ENCODE measurements at regions not wholly inside any gene's neighbourhood (a gene's known extent, or its start where the extent isn't known, plus 50 kb on each side); places are given as distances from the start of the nearest gene placed in this dataset.
"Not testable (repeated sequence)": the region's sequence is repeated elsewhere in the genome, so short reads cannot be mapped to it uniquely, and the experiment has no call there.

GRCh38 chr5:177941386-177941785, 54.7 kb downstream of the PROP1 start:
- 54% methylated on average over 5 of the region's 5 CpGs for WGBS (ENCODE audit: low lambda C conversion rate, missing lambda C conversion rate)
- not testable (repeated sequence) for H3K9me2 ChIP-seq (replicated peaks; ENCODE audit: insufficient read depth); H3K4me2 ChIP-seq; H3K4me3 ChIP-seq; H3K36me3 ChIP-seq (replicated peaks; ENCODE audit: insufficient read depth, low read depth); H3K4me1 ChIP-seq (ENCODE audit: insufficient read depth); DNase-seq (ENCODE audit: low spot score); H3K79me2 ChIP-seq; H4K20me1 ChIP-seq (ENCODE audit: insufficient read depth, poor library complexity, severe bottlenecking); H3K9me3 ChIP-seq (ENCODE audit: low read depth); H3K27ac ChIP-seq; H2AFZ ChIP-seq; H3K27me3 ChIP-seq

GRCh38 chr5:177939246-177940171, 56.5 kb downstream of the PROP1 start:
- H4K20me1 ChIP-seq (ENCODE audit: insufficient read depth, poor library complexity, severe bottlenecking); H2AFZ ChIP-seq; H3K4me1 ChIP-seq (ENCODE audit: insufficient read depth); H3K79me2 ChIP-seq; DNase-seq (ENCODE audit: low spot score); H3K27ac ChIP-seq; H3K9me3 ChIP-seq (ENCODE audit: low read depth); H3K27me3 ChIP-seq; H3K36me3 ChIP-seq (replicated peaks; ENCODE audit: insufficient read depth, low read depth); H3K9me2 ChIP-seq (replicated peaks; ENCODE audit: insufficient read depth): not testable (repeated sequence)
- WGBS (ENCODE audit: low lambda C conversion rate, missing lambda C conversion rate) = 59% methylated on average over 7 of the region's 79 CpGs
- Histone ChIP-seq H3K4me3 (peak overlapping the region; percentile 33), H3K4me2 (peak overlapping the region; percentile 86)

GRCh38 chr5:177938767-177939166, 57.3 kb downstream of the PROP1 start:
- not testable (repeated sequence) for H3K4me1 ChIP-seq (ENCODE audit: insufficient read depth); H4K20me1 ChIP-seq (ENCODE audit: insufficient read depth, poor library complexity, severe bottlenecking); H3K79me2 ChIP-seq; H3K9me3 ChIP-seq (ENCODE audit: low read depth); H3K9me2 ChIP-seq (replicated peaks; ENCODE audit: insufficient read depth); H2AFZ ChIP-seq; H3K27me3 ChIP-seq; DNase-seq (ENCODE audit: low spot score); H3K36me3 ChIP-seq (replicated peaks; ENCODE audit: insufficient read depth, low read depth); H3K27ac ChIP-seq; H3K4me3 ChIP-seq
- peak overlapping the region; percentile 86 for H3K4me2 ChIP-seq
- WGBS (ENCODE audit: low lambda C conversion rate, missing lambda C conversion rate) = 21% methylated on average over 6 of the region's 7 CpGs

GRCh38 chr5:177934233-177934632, 61.8 kb downstream of the PROP1 start:
- TF ChIP-seq CTCF (IDR thresholded peaks at IDR 0.05; ENCODE audit: poor library complexity) = peak; percentile 19
- H3K4me2 ChIP-seq = not testable (repeated sequence)

GRCh38 chr5:177930269-177931022, 65.6 kb downstream of the PROP1 start:
- not testable (repeated sequence) for H3K4me2 ChIP-seq; H4K20me1 ChIP-seq (ENCODE audit: insufficient read depth, poor library complexity, severe bottlenecking); H3K4me1 ChIP-seq (ENCODE audit: insufficient read depth); H3K27ac ChIP-seq; H3K9me3 ChIP-seq (ENCODE audit: low read depth); H3K36me3 ChIP-seq (replicated peaks; ENCODE audit: insufficient read depth, low read depth); H3K79me2 ChIP-seq; H2AFZ ChIP-seq; H3K27me3 ChIP-seq; H3K4me3 ChIP-seq; DNase-seq (ENCODE audit: low spot score); H3K9me2 ChIP-seq (replicated peaks; ENCODE audit: insufficient read depth)
- 43% methylated on average over 15 of the region's 19 CpGs for WGBS (ENCODE audit: low lambda C conversion rate, missing lambda C conversion rate)

More at GRCh38 chr5:177934233-177934632, 61.8 kb downstream of the PROP1 start:
- not testable (repeated sequence) for DNase-seq (ENCODE audit: low spot score); H3K9me3 ChIP-seq (ENCODE audit: low read depth); H3K36me3 ChIP-seq (replicated peaks; ENCODE audit: insufficient read depth, low read depth); H3K4me1 ChIP-seq (ENCODE audit: insufficient read depth); H3K27ac ChIP-seq; H3K27me3 ChIP-seq; H4K20me1 ChIP-seq (ENCODE audit: insufficient read depth, poor library complexity, severe bottlenecking); H3K79me2 ChIP-seq; H2AFZ ChIP-seq; H3K4me3 ChIP-seq; H3K9me2 ChIP-seq (replicated peaks; ENCODE audit: insufficient read depth)

- DNase-seq (ENCODE audit: low spot score); H2AFZ ChIP-seq; H4K20me1 ChIP-seq (ENCODE audit: insufficient read depth, poor library complexity, severe bottlenecking); H3K4me2 ChIP-seq; H3K36me3 ChIP-seq (replicated peaks; ENCODE audit: insufficient read depth, low read depth); H3K4me3 ChIP-seq; H3K4me1 ChIP-seq (ENCODE audit: insufficient read depth); H3K9me3 ChIP-seq (ENCODE audit: low read depth); H3K27ac ChIP-seq; H3K27me3 ChIP-seq; H3K9me2 ChIP-seq (replicated peaks; ENCODE audit: insufficient read depth); H3K79me2 ChIP-seq: not testable (repeated sequence)
- WGBS (ENCODE audit: low lambda C conversion rate, missing lambda C conversion rate) = 85% methylated on average over 4 of the region's 9 CpGs
Measured at GRCh38 chr5:177929618-177930017, 66.4 kb downstream of the PROP1 start.

- not testable (repeated sequence) for H3K4me2 ChIP-seq; H4K20me1 ChIP-seq (ENCODE audit: insufficient read depth, poor library complexity, severe bottlenecking); H3K4me1 ChIP-seq (ENCODE audit: insufficient read depth); H3K9me2 ChIP-seq (replicated peaks; ENCODE audit: insufficient read depth); H3K4me3 ChIP-seq; H3K27me3 ChIP-seq; H2AFZ ChIP-seq; H3K9me3 ChIP-seq (ENCODE audit: low read depth); H3K79me2 ChIP-seq; H3K27ac ChIP-seq; DNase-seq (ENCODE audit: low spot score); H3K36me3 ChIP-seq (replicated peaks; ENCODE audit: insufficient read depth, low read depth)
- 90% methylated on average over 2 of the region's 4 CpGs for WGBS (ENCODE audit: low lambda C conversion rate, missing lambda C conversion rate)
Measured at GRCh38 chr5:177927500-177927899, 68.5 kb downstream of the PROP1 start.

- not testable (repeated sequence) for H3K4me3 ChIP-seq; H3K36me3 ChIP-seq (replicated peaks; ENCODE audit: insufficient read depth, low read depth); H4K20me1 ChIP-seq (ENCODE audit: insufficient read depth, poor library complexity, severe bottlenecking); H3K4me1 ChIP-seq (ENCODE audit: insufficient read depth); DNase-seq (ENCODE audit: low spot score); H3K4me2 ChIP-seq; H3K27ac ChIP-seq; H3K27me3 ChIP-seq; H3K9me2 ChIP-seq (replicated peaks; ENCODE audit: insufficient read depth); H3K79me2 ChIP-seq; H3K9me3 ChIP-seq (ENCODE audit: low read depth); H2AFZ ChIP-seq
- 63% methylated on average over 2 of the region's 11 CpGs for WGBS (ENCODE audit: low lambda C conversion rate, missing lambda C conversion rate)
Measured at GRCh38 chr5:177924577-177924976, 71.5 kb downstream of the PROP1 start.

All from hepatocyte (in vitro differentiated cells).